K562 (cell line): ENCODE measurements at regions not wholly inside any gene's neighbourhood (a gene's known extent, or its start where the extent isn't known, plus 50 kb on each side); places are given as distances from the start of the nearest gene placed in this dataset.

Source experiments
- ARID1B ChIP-seq: fragments of 450-650 bp; IDR thresholded peaks from 2 replicates; pipeline ENCODE4 v1.6.1; 2016; ENCODE audit warnings: antibody characterized with exemption, mild to moderate bottlenecking, inconsistent platforms
- CBX1 ChIP-seq: sonication (generic); IDR thresholded peaks from 2 replicates; pipeline ENCODE4 v1.6.1; 2016; ENCODE audit warnings: antibody characterized with exemption, low read depth, mild to moderate bottlenecking
- CREB1 ChIP-seq, 2 experiments: sonication (generic) in 1 of 2; formaldehyde crosslinking in 1 of 2; IDR thresholded peaks; 2 replicates each; pipeline versions ENCODE4 v1.6.1 to v1.8.0; 2012 to 2022; ENCODE audit warnings: inconsistent platforms in 1 of 2, mild to moderate bottlenecking in 1 of 2, missing genetic modification reagents in 1 of 2, moderate library complexity in 1 of 2
- CREB3 ChIP-seq: fragments of 450-650 bp; conservative IDR thresholded peaks from 2 replicates; pipeline ENCODE4 v1.6.1; 2016; ENCODE audit warnings: missing genetic modification characterization, low read depth, mild to moderate bottlenecking, missing compliant biosample characterization, moderate library complexity
- CTCF ChIP-seq, 3 experiments: IDR thresholded peaks in 2 of 3; conservative IDR thresholded peaks in 1 of 3; 2 replicates each; pipeline ENCODE4 v1.5.1; 2011 to 2012; ENCODE audit warnings: low read length in 3 of 3, mild to moderate bottlenecking in 3 of 3, control low read depth in 2 of 3, improper control_type of control experiment in 1 of 3, inconsistent platforms in 1 of 3, low read depth in 1 of 3, mixed read lengths in 1 of 3, moderate library complexity in 1 of 3; ENCODE audit not compliant: insufficient read depth in 2 of 3
- DPF2 ChIP-seq: fragments of 450-650 bp; IDR thresholded peaks from 2 replicates; pipeline ENCODE4 v1.6.1; 2016
- ESRRA ChIP-seq: fragments of 450-650 bp; IDR thresholded peaks from 2 replicates; pipeline ENCODE4 v1.6.1; 2014; ENCODE audit warnings: low read depth, mild to moderate bottlenecking, moderate library complexity, borderline replicate concordance
- FOXJ2 ChIP-seq: fragments of 200-800 bp; sonication (Bioruptor generic); IDR thresholded peaks from 2 replicates; pipeline ENCODE4 v1.6.1; 2016; ENCODE audit warnings: missing genetic modification characterization, missing compliant biosample characterization
- FOXM1 ChIP-seq, 2 experiments: fragments of 450-650 bp in 1 of 2; sonication (generic) in 1 of 2; formaldehyde crosslinking in 1 of 2; IDR thresholded peaks; 2 replicates each; pipeline versions ENCODE4 v1.6.1 to v1.9.0; 2017 to 2022; ENCODE audit warnings: low read depth in 2 of 2, mild to moderate bottlenecking in 2 of 2, missing genetic modification reagents in 1 of 2, moderate library complexity in 1 of 2
- HCFC1 ChIP-seq: IDR thresholded peaks from 2 replicates; pipeline ENCODE4 v1.6.1; 2012; ENCODE audit warnings: low read depth, low read length, improper control_type of control experiment
- MCM3 ChIP-seq: fragments of 450-650 bp; IDR thresholded peaks from 2 replicates; pipeline ENCODE4 v1.6.1; 2016
- NFIC ChIP-seq: fragments of 450-650 bp; IDR thresholded peaks from 2 replicates; pipeline ENCODE4 v1.6.1; 2017; ENCODE audit warnings: mild to moderate bottlenecking, inconsistent platforms
- NR4A1 ChIP-seq, 2 experiments: fragments of 250-450 bp in 1 of 2; fragments of 450-650 bp in 1 of 2; sonication (Bioruptor Pico) in 1 of 2; IDR thresholded peaks; 2 replicates each; pipeline versions ENCODE4 v1.4.0 to v1.6.1; 2016 to 2020; ENCODE audit warnings: mild to moderate bottlenecking in 2 of 2, missing compliant biosample characterization in 1 of 2, missing genetic modification characterization in 1 of 2, moderate library complexity in 1 of 2
- POLR2A ChIP-seq: fragments of 450-650 bp; conservative IDR thresholded peaks from 2 replicates; pipeline ENCODE4 v1.6.1; 2016
- POLR2B ChIP-seq: fragments of 450-650 bp; IDR thresholded peaks from 2 replicates; pipeline ENCODE4 v1.6.1; 2018; ENCODE audit warnings: low read depth; ENCODE audit not compliant: partially characterized antibody
- SNIP1 ChIP-seq: fragments of 450-650 bp; IDR thresholded peaks from 2 replicates; pipeline ENCODE4 v1.7.1; 2017; ENCODE audit warnings: low read depth, mild to moderate bottlenecking
- SRSF7 ChIP-seq: fragments of 200-400 bp; formaldehyde crosslinking; optimal IDR thresholded peaks from 2 replicates; pipeline ENCODE3; 2017; ENCODE audit warnings: mild to moderate bottlenecking, low read depth, low read length
- SUPT5H ChIP-seq: fragments of 450-650 bp; IDR thresholded peaks from 2 replicates; pipeline ENCODE4 v1.6.1; 2016
- TEAD4 ChIP-seq, 2 experiments: sonication (generic) in 1 of 2; formaldehyde crosslinking in 1 of 2; IDR thresholded peaks; 2 replicates each; pipeline versions ENCODE4 v1.6.1 to v1.8.0; 2012 to 2022; ENCODE audit warnings: borderline replicate concordance in 1 of 2, inconsistent platforms in 1 of 2, low read length in 1 of 2, mild to moderate bottlenecking in 1 of 2, missing genetic modification reagents in 1 of 2
- ZNF584 ChIP-seq: fragments of 200-800 bp; sonication (Bioruptor generic); IDR thresholded peaks from 2 replicates; pipeline ENCODE4 v1.6.1; 2016; ENCODE audit warnings: low read depth, mild to moderate bottlenecking, missing genetic modification characterization, missing compliant biosample characterization
- TF ChIP-seq, protein P1 (sequence below): IDR thresholded peaks from 3 replicates; pipeline ENCODE4 v1.6.1; 2011; ENCODE audit warnings: borderline replicate concordance, mild to moderate bottlenecking; ENCODE audit not compliant: insufficient read length, insufficient read depth
- TF ChIP-seq, protein P2 (sequence below): conservative IDR thresholded peaks from 2 replicates; pipeline ENCODE4 v1.6.1; 2011; ENCODE audit warnings: low read depth, mild to moderate bottlenecking, low read length; ENCODE audit not compliant: control insufficient read depth

DNA sequence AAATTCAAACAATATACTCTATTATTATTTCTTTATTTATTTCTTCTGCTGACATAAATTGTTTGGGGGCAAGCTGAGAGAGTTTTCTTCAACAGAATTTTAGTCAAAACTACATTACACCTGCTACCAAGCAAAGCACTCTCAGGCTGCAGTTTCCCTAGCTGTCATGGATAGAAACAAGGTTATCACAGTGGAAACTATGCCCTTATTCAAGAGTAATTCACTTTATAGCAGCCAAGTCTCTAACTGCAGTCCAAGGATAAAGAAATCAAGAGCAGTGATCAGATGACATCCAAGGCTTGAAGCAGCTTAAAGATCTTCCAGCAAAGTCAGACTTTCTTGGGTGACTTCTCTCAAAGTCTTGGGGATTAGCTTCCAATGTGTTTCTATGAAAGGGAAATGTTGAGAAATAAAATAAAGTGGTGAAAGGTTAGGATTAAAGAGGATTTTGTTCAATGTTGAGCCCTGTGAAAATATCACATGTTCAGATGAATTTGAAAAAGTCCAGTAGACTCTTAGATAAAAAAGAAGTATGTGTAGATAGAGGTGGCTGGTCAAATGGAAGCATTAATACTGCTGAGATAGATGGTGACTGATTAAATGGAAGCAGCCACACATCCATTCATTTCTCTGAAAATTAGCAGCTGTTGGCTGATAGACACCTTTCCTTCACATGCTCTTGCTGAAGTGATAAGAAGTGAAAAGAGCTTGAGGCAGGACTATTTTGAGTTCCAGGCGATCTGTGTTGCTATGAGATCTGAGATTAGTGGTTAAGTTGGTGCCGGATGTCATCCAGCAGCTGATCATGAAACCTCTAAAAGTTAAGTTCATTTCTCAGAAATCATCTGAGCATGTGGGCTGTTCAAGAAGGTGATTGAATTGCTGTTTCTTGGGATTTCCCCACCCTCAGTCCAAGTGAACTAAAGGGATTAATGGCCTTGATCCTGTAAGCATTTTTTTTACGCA is 257.8 kb upstream of the BTG1 start (continued):
- peak; percentile 92; the same call in 1 of the 2 replicates for TF ChIP-seq ESRRA
- TF ChIP-seq, protein P1, sequence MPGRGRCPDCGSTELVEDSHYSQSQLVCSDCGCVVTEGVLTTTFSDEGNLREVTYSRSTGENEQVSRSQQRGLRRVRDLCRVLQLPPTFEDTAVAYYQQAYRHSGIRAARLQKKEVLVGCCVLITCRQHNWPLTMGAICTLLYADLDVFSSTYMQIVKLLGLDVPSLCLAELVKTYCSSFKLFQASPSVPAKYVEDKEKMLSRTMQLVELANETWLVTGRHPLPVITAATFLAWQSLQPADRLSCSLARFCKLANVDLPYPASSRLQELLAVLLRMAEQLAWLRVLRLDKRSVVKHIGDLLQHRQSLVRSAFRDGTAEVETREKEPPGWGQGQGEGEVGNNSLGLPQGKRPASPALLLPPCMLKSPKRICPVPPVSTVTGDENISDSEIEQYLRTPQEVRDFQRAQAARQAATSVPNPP: no peak
- TF ChIP-seq CREB3 (tag): peak; percentile 94
- no peak for TF ChIP-seq HCFC1
- TF ChIP-seq CREB1 (IDR thresholded peaks at IDR 0.05): peak; percentile 78; the same call in 1 of the 2 replicates
- TF ChIP-seq CREB1 (CRISPR knock-in tag; IDR thresholded peaks at IDR 0.05): no peak
- peak; percentile 97 for TF ChIP-seq NFIC
- TF ChIP-seq SUPT5H: no peak
- TF ChIP-seq FOXM1 (IDR thresholded peaks at IDR 0.05; ENCODE audit: low read depth): peak; percentile 99
- no peak for TF ChIP-seq FOXM1 (CRISPR knock-in tag; IDR thresholded peaks at IDR 0.05; ENCODE audit: low read depth)
- peak; percentile 100 for TF ChIP-seq TEAD4 (IDR thresholded peaks at IDR 0.05; ENCODE audit: low read length)
- TF ChIP-seq TEAD4 (CRISPR knock-in tag; IDR thresholded peaks at IDR 0.05; ENCODE audit: borderline replicate concordance): no peak
- peak; percentile 98 for TF ChIP-seq ZNF584
- TF ChIP-seq DPF2: peak; percentile 99
- no peak for TF ChIP-seq NR4A1 (CRISPR knock-in tag; IDR thresholded peaks at IDR 0.05)
- peak; percentile 95 for TF ChIP-seq NR4A1 (tag; IDR thresholded peaks at IDR 0.05)
- TF ChIP-seq POLR2A: no peak
- TF ChIP-seq, protein P2, sequence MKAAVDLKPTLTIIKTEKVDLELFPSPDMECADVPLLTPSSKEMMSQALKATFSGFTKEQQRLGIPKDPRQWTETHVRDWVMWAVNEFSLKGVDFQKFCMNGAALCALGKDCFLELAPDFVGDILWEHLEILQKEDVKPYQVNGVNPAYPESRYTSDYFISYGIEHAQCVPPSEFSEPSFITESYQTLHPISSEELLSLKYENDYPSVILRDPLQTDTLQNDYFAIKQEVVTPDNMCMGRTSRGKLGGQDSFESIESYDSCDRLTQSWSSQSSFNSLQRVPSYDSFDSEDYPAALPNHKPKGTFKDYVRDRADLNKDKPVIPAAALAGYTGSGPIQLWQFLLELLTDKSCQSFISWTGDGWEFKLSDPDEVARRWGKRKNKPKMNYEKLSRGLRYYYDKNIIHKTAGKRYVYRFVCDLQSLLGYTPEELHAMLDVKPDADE: peak; percentile 81
- TF ChIP-seq SNIP1: no peak
- no peak for TF ChIP-seq CBX1
- no peak for TF ChIP-seq CTCF (IDR thresholded peaks at IDR 0.05 in 2 of 3, conservative IDR thresholded peaks at IDR 0.05 in 1 of 3; ENCODE audit: insufficient read depth in 2 of 3, low read depth in 1 of 3, low read length in 3 of 3)
- no peak for TF ChIP-seq MCM3
- TF ChIP-seq FOXJ2 (tag): 0 out of 2 replicates have a peak, but pooled peaks have one; percentile 67
- peak; percentile 100 for TF ChIP-seq ARID1B
- TF ChIP-seq SRSF7: no peak
- TF ChIP-seq POLR2B: no peak
